ENCODE measurements at regions not wholly inside any gene's neighbourhood (a gene's known extent, or its start where the extent isn't known, plus 50 kb on each side); places are given as distances from the start of the nearest gene placed in this dataset.

DNA sequence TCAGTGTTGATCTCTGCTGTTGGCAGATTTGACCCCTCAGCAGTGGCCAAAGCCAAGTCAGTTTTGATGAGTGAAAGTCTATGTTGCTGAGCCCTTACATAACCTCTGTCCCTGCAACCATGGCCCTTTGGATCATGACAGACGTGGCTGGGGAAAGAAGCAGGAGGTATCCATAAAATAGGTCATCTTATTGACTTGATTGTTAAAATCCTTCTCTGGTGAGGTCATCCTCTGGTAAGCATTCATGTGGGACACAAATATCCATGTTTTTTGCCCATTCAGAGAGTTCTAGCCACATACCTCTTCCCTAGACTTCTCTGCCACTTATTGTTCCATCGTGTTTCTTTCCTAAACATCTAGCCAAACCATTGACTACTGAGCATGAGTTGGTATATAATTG lies 251.9 kb upstream of the PTER start:
- Mint-ChIP-seq H3K4me3 (no peak overlapping the region), H3K4me1 (no peaks in the 10 kb centered on the region), H3K36me3 (no peaks in the 10 kb centered on the region), H3K9me3 (peaks cover 0 to 3% (median 0%) of the 10 kb centered on the region in 11 donors), H3K27me3 (peaks cover 0 to 11% (median 3%) of the 10 kb centered on the region in 5 donors), H3K27ac (no peak overlapping the region)
- Histone ChIP-seq H3K4me1 (ENCODE audit: control insufficient read depth in 2 of 2, insufficient read depth in 2 of 2, low read length in 2 of 2) (no peaks in the 10 kb centered on the region), H3K36me3 (ENCODE audit: control insufficient read depth in 2 of 3, insufficient read depth in 3 of 3, low read length in 3 of 3) (no peaks in the 10 kb centered on the region), H3K9me3 (ENCODE audit: control insufficient read depth in 2 of 3, low read length in 3 of 3) (no peaks in the 10 kb centered on the region), H3K27ac (ENCODE audit: low read depth, low read length) (no peak overlapping the region), H3K4me3 (ENCODE audit: low read length) (no peak overlapping the region), H3K27me3 (ENCODE audit: control insufficient read depth in 2 of 2, insufficient read depth in 2 of 2, low read length in 2 of 2) (no peaks in the 10 kb centered on the region)
- ATAC-seq (no peak), DNase-seq (no peak)
- POLR2A ChIA-PET, result no interaction called here
- intact Hi-C loops (cut with micrococcal nuclease), result no loop called here
- CTCF ChIA-PET, result no interaction called here

DNA sequence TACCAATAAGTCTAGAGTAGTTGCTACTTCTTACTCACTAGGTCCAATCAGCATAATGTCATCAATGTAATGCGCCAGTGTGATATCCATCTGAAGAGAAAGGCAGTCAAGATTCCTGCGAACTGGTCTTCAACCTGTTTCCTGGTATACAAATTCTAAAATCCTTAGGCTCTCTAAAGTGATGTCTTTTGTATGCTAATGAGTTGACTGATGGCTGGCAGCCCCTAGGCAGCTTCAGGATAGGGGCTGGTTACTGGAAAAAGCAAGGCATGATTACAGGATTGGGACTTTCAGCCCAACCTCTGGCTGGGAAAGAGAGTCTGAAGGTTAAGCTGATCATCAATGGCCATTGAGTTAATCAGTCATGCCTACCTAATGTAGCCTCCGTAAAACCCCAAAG lies 250.2 kb upstream of the PTER start:
- H3K27me3 Mint-ChIP-seq, result peaks cover 0 to 11% (median 3%) of the 10 kb centered on the region in 5 donors
- no peak overlapping the region for H3K27ac Mint-ChIP-seq
- H3K9me3 ChIP-seq (ENCODE audit: control insufficient read depth in 2 of 3, low read length in 3 of 3), result no peaks in the 10 kb centered on the region
- peaks cover 0 to 3% (median 0%) of the 10 kb centered on the region in 11 donors for H3K9me3 Mint-ChIP-seq
- ATAC-seq (no peak), DNase-seq (no peak)
- H3K27ac ChIP-seq (ENCODE audit: low read depth, low read length), result no peak overlapping the region
- ChIA-PET CTCF (no interaction called here), POLR2A (no interaction called here)
- H3K4me1 ChIP-seq (ENCODE audit: control insufficient read depth in 2 of 2, insufficient read depth in 2 of 2, low read length in 2 of 2), result no peaks in the 10 kb centered on the region
- no peak overlapping the region for H3K4me3 Mint-ChIP-seq
- H3K4me3 ChIP-seq (ENCODE audit: low read length), result no peak overlapping the region
- H3K27me3 ChIP-seq (ENCODE audit: control insufficient read depth in 2 of 2, insufficient read depth in 2 of 2, low read length in 2 of 2), result no peaks in the 10 kb centered on the region
- no peaks in the 10 kb centered on the region for H3K4me1 Mint-ChIP-seq
- intact Hi-C loops (cut with micrococcal nuclease), result no loop called here
- no peaks in the 10 kb centered on the region for H3K36me3 Mint-ChIP-seq
- no peaks in the 10 kb centered on the region for H3K36me3 ChIP-seq (ENCODE audit: control insufficient read depth in 2 of 3, insufficient read depth in 3 of 3, low read length in 3 of 3)

DNA sequence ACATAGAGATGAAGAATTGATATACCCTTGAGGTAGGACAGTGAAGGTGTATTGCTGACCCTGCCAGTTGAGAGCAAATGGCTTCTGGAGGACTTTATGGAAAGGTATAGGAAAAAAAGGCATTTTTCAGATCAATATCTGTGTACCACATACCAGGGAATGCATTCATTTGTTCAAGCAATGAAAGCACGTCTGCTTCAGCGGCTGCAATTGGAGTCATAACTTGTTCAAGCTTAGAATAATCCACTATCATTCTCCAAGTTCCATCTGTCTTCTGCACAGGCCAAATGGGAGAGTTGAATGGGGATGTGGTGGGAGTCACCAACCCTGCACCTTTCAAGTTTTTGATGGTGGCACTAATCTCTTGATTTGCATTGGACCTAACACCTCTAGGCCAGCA lies 249.6 kb upstream of the PTER start:
- ATAC-seq (no peak), DNase-seq (no peak)
- Histone ChIP-seq H3K9me3 (ENCODE audit: control insufficient read depth in 2 of 3, low read length in 3 of 3) (no peaks in the 10 kb centered on the region), H3K27ac (ENCODE audit: low read depth, low read length) (no peak overlapping the region), H3K27me3 (ENCODE audit: control insufficient read depth in 2 of 2, insufficient read depth in 2 of 2, low read length in 2 of 2) (no peaks in the 10 kb centered on the region), H3K4me1 (ENCODE audit: control insufficient read depth in 2 of 2, insufficient read depth in 2 of 2, low read length in 2 of 2) (no peaks in the 10 kb centered on the region), H3K36me3 (ENCODE audit: control insufficient read depth in 2 of 3, insufficient read depth in 3 of 3, low read length in 3 of 3) (no peaks in the 10 kb centered on the region), H3K4me3 (ENCODE audit: low read length) (no peak overlapping the region)
- H3K4me3 Mint-ChIP-seq, result no peak overlapping the region
- no peaks in the 10 kb centered on the region for H3K36me3 Mint-ChIP-seq
- H3K4me1 Mint-ChIP-seq, result no peaks in the 10 kb centered on the region
- peaks cover 0 to 11% (median 3%) of the 10 kb centered on the region in 5 donors for H3K27me3 Mint-ChIP-seq
- intact Hi-C loops (cut with micrococcal nuclease), result no loop called here
- H3K9me3 Mint-ChIP-seq, result peaks cover 0 to 3% (median 0%) of the 10 kb centered on the region in 11 donors
- ChIA-PET POLR2A (no interaction called here), CTCF (no interaction called here)
- H3K27ac Mint-ChIP-seq, result no peak overlapping the region

DNA sequence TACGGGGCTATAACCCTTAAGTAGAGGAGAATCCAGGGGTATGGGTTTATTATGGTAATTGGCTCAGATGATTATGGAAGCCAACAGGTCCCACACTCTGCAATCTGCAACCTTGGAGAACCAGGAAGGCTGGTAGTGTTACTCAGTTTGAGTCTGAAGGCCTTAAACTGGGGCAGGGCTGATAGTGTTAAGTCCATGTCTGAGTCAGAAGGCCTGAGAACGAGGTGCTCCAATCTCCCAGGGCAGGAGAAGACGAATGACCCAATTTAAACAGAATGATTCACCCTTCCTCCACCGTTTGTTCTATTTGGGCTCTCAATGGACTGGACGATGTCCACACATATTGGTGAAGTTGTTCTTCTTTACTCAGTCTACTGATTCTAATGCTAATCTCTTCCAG lies 244.5 kb upstream of the PTER start:
- Histone ChIP-seq H3K4me3 (ENCODE audit: low read length) (no peak overlapping the region), H3K9me3 (ENCODE audit: control insufficient read depth in 2 of 3, low read length in 3 of 3) (no peaks in the 10 kb centered on the region), H3K36me3 (ENCODE audit: control insufficient read depth in 2 of 3, insufficient read depth in 3 of 3, low read length in 3 of 3) (no peaks in the 10 kb centered on the region), H3K27ac (ENCODE audit: low read depth, low read length) (no peak overlapping the region), H3K27me3 (ENCODE audit: control insufficient read depth in 2 of 2, insufficient read depth in 2 of 2, low read length in 2 of 2) (no peaks in the 10 kb centered on the region), H3K4me1 (ENCODE audit: control insufficient read depth in 2 of 2, insufficient read depth in 2 of 2, low read length in 2 of 2) (peaks cover 0 to 6% of the 10 kb centered on the region in 2 donors)
- H3K9me3 Mint-ChIP-seq, result peaks cover 0 to 9% (median 0%) of the 10 kb centered on the region in 11 donors
- H3K27ac Mint-ChIP-seq, result no peak overlapping the region
- intact Hi-C loops (cut with micrococcal nuclease), result no loop called here
- H3K36me3 Mint-ChIP-seq, result peaks cover 0 to 3% (median 0%) of the 10 kb centered on the region in 5 donors
- DNase-seq, result no peak
- CTCF ChIA-PET, result no interaction called here
- peaks cover 0 to 9% (median 0%) of the 10 kb centered on the region in 5 donors for H3K27me3 Mint-ChIP-seq
- peaks cover 0 to 20% (median 0%) of the 10 kb centered on the region in 7 donors for H3K4me1 Mint-ChIP-seq
- ATAC-seq, result no peak
- no peak overlapping the region for H3K4me3 Mint-ChIP-seq
- POLR2A ChIA-PET, result no interaction called here

DNA sequence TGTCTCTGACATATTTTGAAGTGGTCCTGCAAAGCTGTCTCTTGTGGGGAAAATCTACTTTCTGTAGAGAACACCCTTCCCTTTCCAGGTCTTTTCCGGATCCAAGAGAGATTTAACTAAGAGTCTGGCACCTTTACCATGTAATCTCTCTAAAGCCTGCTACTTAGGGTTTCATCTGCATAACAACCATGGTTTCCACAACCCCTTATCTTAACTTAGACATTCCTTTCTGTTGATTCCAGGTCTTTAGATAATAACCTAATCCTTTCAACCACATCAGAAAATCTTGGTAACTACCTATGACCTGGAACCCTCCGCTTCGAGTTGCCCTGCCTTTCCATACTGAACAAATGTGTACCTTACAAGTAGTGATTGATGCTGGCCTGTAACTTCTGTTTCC lies 243.6 kb upstream of the PTER start:
- intact Hi-C loops (cut with micrococcal nuclease), result no loop called here
- Histone ChIP-seq H3K27me3 (ENCODE audit: control insufficient read depth in 2 of 2, insufficient read depth in 2 of 2, low read length in 2 of 2) (no peaks in the 10 kb centered on the region), H3K36me3 (ENCODE audit: control insufficient read depth in 2 of 3, insufficient read depth in 3 of 3, low read length in 3 of 3) (no peaks in the 10 kb centered on the region), H3K4me1 (ENCODE audit: control insufficient read depth in 2 of 2, insufficient read depth in 2 of 2, low read length in 2 of 2) (peaks cover 0 to 6% of the 10 kb centered on the region in 2 donors), H3K27ac (ENCODE audit: low read depth, low read length) (no peak overlapping the region), H3K4me3 (ENCODE audit: low read length) (no peak overlapping the region), H3K9me3 (ENCODE audit: control insufficient read depth in 2 of 3, low read length in 3 of 3) (no peaks in the 10 kb centered on the region)
- Mint-ChIP-seq H3K36me3 (peaks cover 0 to 3% (median 0%) of the 10 kb centered on the region in 5 donors), H3K27me3 (peaks cover 0 to 9% (median 0%) of the 10 kb centered on the region in 5 donors), H3K4me1 (peaks cover 0 to 20% (median 0%) of the 10 kb centered on the region in 7 donors), H3K9me3 (peaks cover 0 to 9% (median 0%) of the 10 kb centered on the region in 11 donors), H3K4me3 (no peak overlapping the region), H3K27ac (no peak overlapping the region)
- CTCF ChIA-PET, result no interaction called here
- POLR2A ChIA-PET, result no interaction called here
- DNase-seq, result no peak
- ATAC-seq, result no peak

DNA sequence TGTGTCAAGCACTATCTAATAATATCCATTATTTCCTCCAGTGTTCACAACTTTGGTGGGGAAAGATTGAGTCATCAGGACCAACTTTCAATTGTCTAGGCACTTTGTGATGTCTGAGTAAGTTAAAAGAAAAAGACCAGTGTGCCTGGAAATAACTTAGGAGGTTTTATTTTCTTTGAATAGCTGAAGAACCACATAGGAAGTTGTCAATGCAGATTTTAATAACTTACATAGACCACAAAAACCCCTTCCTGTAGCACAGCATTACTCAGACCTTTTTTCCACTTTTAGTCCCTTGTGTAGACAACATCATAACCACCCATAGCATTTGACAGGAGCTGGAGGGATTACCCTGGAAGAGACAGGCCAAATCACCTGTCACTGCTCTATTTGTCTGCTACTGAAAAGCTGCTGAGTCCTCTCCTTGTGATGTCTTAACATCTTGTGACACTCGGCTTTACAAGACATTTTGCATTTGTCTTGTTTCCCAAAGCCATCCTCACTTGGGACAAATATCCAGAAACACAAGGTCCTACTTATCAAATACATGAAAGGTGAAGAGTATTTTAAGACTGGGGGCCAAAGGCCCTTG lies 241.5 kb upstream of the PTER start:
- H3K36me3 Mint-ChIP-seq, result peaks cover 0 to 3% (median 0%) of the 10 kb centered on the region in 5 donors

DNA sequence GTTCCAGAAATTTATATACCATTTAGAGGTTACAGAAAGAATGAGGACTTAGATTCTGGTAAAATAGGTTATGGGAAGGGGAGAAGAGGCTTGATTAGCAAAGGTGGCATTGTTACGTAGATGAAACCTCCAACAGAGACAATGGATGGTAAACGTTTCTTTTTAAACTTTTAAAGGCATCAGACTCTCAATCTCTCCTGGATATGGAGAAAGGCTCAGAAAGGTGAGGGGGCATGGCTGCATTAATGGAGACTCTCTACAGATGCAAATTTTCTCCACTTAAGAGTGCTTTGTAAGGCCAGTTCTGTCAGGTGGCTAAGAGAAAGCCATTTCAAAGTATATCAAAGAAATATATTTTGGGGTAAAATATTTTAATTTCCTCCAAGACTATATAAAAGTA lies 240.9 kb upstream of the PTER start:
- H3K4me3 Mint-ChIP-seq, result no peak overlapping the region
- CTCF ChIA-PET, result no interaction called here
- peaks cover 0 to 11% (median 3%) of the 10 kb centered on the region in 5 donors for H3K27me3 Mint-ChIP-seq
- intact Hi-C loops (cut with micrococcal nuclease), result no loop called here
- DNase-seq (no peak), ATAC-seq (no peak)
- H3K36me3 Mint-ChIP-seq, result peaks cover 0 to 3% (median 0%) of the 10 kb centered on the region in 5 donors
- Histone ChIP-seq H3K36me3 (ENCODE audit: control insufficient read depth in 2 of 3, insufficient read depth in 3 of 3, low read length in 3 of 3) (no peaks in the 10 kb centered on the region), H3K4me3 (ENCODE audit: low read length) (no peak overlapping the region), H3K9me3 (ENCODE audit: control insufficient read depth in 2 of 3, low read length in 3 of 3) (no peaks in the 10 kb centered on the region), H3K4me1 (ENCODE audit: control insufficient read depth in 2 of 2, insufficient read depth in 2 of 2, low read length in 2 of 2) (peaks cover 0 to 6% of the 10 kb centered on the region in 2 donors), H3K27ac (ENCODE audit: low read depth, low read length) (no peak overlapping the region), H3K27me3 (ENCODE audit: control insufficient read depth in 2 of 2, insufficient read depth in 2 of 2, low read length in 2 of 2) (no peaks in the 10 kb centered on the region)
- peaks cover 0 to 20% (median 0%) of the 10 kb centered on the region in 7 donors for H3K4me1 Mint-ChIP-seq
- POLR2A ChIA-PET, result no interaction called here
- H3K27ac Mint-ChIP-seq, result no peak overlapping the region
- peaks cover 2 to 13% (median 5%) of the 10 kb centered on the region in 11 donors for H3K9me3 Mint-ChIP-seq

More for the DNA sequence above, 241.5 kb upstream of the PTER start:
- Mint-ChIP-seq H3K9me3 (peaks cover 0 to 11% (median 3%) of the 10 kb centered on the region in 11 donors), H3K27ac (no peak overlapping the region), H3K4me3 (peak overlapping the region in 1 of 10 donors; percentile 9), H3K4me1 (peaks cover 0 to 20% (median 0%) of the 10 kb centered on the region in 7 donors), H3K27me3 (peaks cover 0 to 14% (median under 1%) of the 10 kb centered on the region in 5 donors)
- ATAC-seq, result no peak
- ChIA-PET POLR2A (no interaction called here), CTCF (no interaction called here)
- no peaks in the 10 kb centered on the region for H3K36me3 ChIP-seq (ENCODE audit: control insufficient read depth in 2 of 3, insufficient read depth in 3 of 3, low read length in 3 of 3)
- intact Hi-C loops (cut with micrococcal nuclease), result no loop called here
- no peak overlapping the region for H3K4me3 ChIP-seq (ENCODE audit: low read length)
- no peaks in the 10 kb centered on the region for H3K27me3 ChIP-seq (ENCODE audit: control insufficient read depth in 2 of 2, insufficient read depth in 2 of 2, low read length in 2 of 2)
- H3K27ac ChIP-seq (ENCODE audit: low read depth, low read length), result no peak overlapping the region
- H3K4me1 ChIP-seq (ENCODE audit: control insufficient read depth in 2 of 2, insufficient read depth in 2 of 2, low read length in 2 of 2), result peaks cover 0 to 6% of the 10 kb centered on the region in 2 donors
- no peak for DNase-seq
- no peaks in the 10 kb centered on the region for H3K9me3 ChIP-seq (ENCODE audit: control insufficient read depth in 2 of 3, low read length in 3 of 3)

Measured in naive thymus-derived CD4-positive, alpha-beta T cell (primary cell).